Peyer's patch (tissue), 4 donors: ENCODE measurements at regions not wholly inside any gene's neighbourhood (a gene's known extent, or its start where the extent isn't known, plus 50 kb on each side); places are given as distances from the start of the nearest gene placed in this dataset.

Source experiments
- DNase-seq, 3 donors: peaks; one replicate each; pipeline ENCODE4 v3.0.0-alpha.2; 2017 to 2019
- H3K27ac ChIP-seq, 4 donors: fragments of 200-600 bp; sonication (generic); one replicate each; pipeline ENCODE4 v1.5.1; 2016 to 2019
- H3K27me3 ChIP-seq, 2 donors: fragments of 200-600 bp; sonication (generic); one replicate each; pipeline ENCODE4 v1.5.1; 2019
- H3K36me3 ChIP-seq, 3 donors: fragments of 200-600 bp; sonication (generic); one replicate each; pipeline ENCODE4 v1.5.1; 2016 to 2019
- H3K4me1 ChIP-seq, 4 donors: fragments of 200-600 bp; sonication (generic); one replicate each; pipeline ENCODE4 v1.5.1; 2016 to 2019
- H3K4me3 ChIP-seq, 4 donors: fragments of 200-600 bp; sonication (generic); 1 replicate in 3 of 4; 2 replicates in 1 of 4; pipeline ENCODE4 v1.5.1; 2016 to 2019; ENCODE audit warnings: mild to moderate bottlenecking in 1 of 4
- H3K9me3 ChIP-seq, 4 donors: fragments of 200-600 bp; sonication (generic); one replicate each; pipeline ENCODE4 v1.5.1; 2016 to 2019; ENCODE audit warnings: mild to moderate bottlenecking in 1 of 4
- CTCF ChIP-seq, 6 experiments: fragments of 450-650 bp in 4 of 6; fragments of 200-600 bp in 2 of 6; sonication (generic) in 1 of 6; IDR thresholded peaks; one replicate each; pipeline ENCODE4 v1.5.1; 2017 to 2019; ENCODE audit warnings: antibody characterized with exemption in 6 of 6, mild to moderate bottlenecking in 3 of 6, moderate library complexity in 1 of 6
- POLR2A ChIP-seq, 2 donors: fragments of 450-650 bp; IDR thresholded peaks; one replicate each; pipeline ENCODE4 v1.5.1; 2017; ENCODE audit warnings: antibody characterized with exemption in 2 of 2, mild to moderate bottlenecking in 2 of 2, moderate library complexity in 2 of 2

- H3K36me3 ChIP-seq: no peaks in the 10 kb centered on the region
- no peaks in the 10 kb centered on the region for H3K4me1 ChIP-seq
- no peak overlapping the region for H3K27ac ChIP-seq
- H3K9me3 ChIP-seq: no peaks in the 10 kb centered on the region
- TF ChIP-seq CTCF (IDR thresholded peaks at IDR 0.05): no peak
- no peak for TF ChIP-seq POLR2A (IDR thresholded peaks at IDR 0.05)
- DNase-seq: no peak
- H3K4me3 ChIP-seq: no peak overlapping the region
- no peaks in the 10 kb centered on the region for H3K27me3 ChIP-seq
Observed at GRCh38 chr4:178192611-178193010, 750.4 kb upstream of the AGA start.

DNA sequence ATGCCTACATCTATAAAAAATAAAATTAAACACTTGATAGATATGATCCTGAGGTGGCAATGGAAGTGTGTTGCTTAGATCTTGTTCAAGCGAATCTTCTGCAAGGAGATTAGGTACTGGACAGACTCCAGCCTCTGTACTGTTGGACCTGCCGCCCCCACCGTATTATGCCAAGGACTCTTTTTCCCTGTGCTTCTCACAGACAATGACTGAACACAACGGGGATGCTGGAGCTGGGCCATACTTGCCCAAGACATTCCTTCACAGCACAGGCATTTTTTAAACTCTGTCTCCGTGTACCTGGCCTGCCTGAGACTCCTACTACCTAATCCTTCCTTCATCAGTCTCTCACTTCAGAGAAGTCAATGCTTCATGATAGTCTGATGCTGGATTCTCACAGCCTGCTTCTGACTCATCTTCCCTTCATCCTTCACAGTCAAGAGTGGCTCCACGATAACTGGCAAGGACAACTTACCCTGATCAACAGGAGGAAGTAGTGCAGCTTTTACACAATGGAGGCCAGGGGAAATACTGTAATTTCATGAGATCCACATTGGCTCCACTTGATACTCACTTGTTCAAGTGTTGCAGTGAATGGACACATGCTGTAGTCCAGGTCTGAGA lies 754.6 kb upstream of the AGA start:
- Histone ChIP-seq H3K4me1 (no peaks in the 10 kb centered on the region), H3K36me3 (no peaks in the 10 kb centered on the region), H3K27me3 (no peaks in the 10 kb centered on the region), H3K27ac (no peak overlapping the region), H3K4me3 (no peak overlapping the region), H3K9me3 (no peaks in the 10 kb centered on the region)
- DNase-seq: no peak
- TF ChIP-seq POLR2A (IDR thresholded peaks at IDR 0.05) (no peak), CTCF (IDR thresholded peaks at IDR 0.05) (no peak)

DNA sequence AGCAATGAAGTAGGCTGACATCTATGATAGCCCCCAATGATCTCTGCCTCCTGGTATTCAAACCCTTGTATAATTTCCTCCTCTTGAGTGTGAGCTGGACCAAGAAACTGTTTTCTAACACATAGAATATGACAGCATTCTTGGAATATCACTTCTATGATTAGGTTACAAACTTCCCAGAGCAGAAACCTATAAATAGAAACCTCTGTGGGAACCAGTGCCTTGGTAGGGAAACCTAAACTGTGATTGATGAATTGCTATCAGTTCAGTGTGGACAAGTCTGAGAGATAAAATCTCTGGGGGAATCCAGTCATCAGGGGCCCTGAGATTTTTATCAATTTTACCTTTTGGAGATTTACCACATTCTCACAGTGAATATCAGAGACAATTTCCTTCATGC lies 756.5 kb upstream of the AGA start:
- Histone ChIP-seq H3K27me3 (no peaks in the 10 kb centered on the region), H3K36me3 (no peaks in the 10 kb centered on the region), H3K4me3 (no peak overlapping the region), H3K4me1 (no peaks in the 10 kb centered on the region), H3K9me3 (no peaks in the 10 kb centered on the region), H3K27ac (no peak overlapping the region)
- DNase-seq: no peak
- TF ChIP-seq CTCF (IDR thresholded peaks at IDR 0.05) (no peak), POLR2A (IDR thresholded peaks at IDR 0.05) (no peak)

DNA sequence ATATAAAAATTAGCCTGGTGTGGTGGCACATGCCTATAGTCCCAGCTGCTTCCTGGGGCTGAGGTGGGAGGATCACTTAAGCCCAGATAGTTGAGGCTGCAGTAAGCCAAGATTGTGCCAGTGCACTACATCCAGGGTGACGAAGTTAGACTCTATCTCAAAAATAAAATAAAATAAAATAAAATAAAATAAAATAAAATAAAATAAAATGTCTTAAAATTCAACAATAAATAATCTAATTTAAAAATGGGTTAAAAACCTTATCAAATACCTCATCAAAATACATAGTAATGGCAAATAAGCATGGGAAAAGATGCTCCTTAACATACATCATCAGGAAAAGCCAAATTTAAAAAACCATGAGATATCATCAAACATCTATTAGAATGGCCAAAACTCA lies 760.2 kb upstream of the AGA start:
- DNase-seq: no peak
- H3K27ac ChIP-seq: no peak overlapping the region
- no peak overlapping the region for H3K4me3 ChIP-seq
- no peaks in the 10 kb centered on the region for H3K27me3 ChIP-seq
- H3K36me3 ChIP-seq: no peaks in the 10 kb centered on the region
- TF ChIP-seq POLR2A (IDR thresholded peaks at IDR 0.05) (no peak), CTCF (IDR thresholded peaks at IDR 0.05) (no peak)
- H3K9me3 ChIP-seq: no peaks in the 10 kb centered on the region
- H3K4me1 ChIP-seq: no peaks in the 10 kb centered on the region

GRCh38 chr4:178205826-178206225 lies 763.6 kb upstream of the AGA start:
- no peaks in the 10 kb centered on the region for H3K4me1 ChIP-seq
- TF ChIP-seq POLR2A (IDR thresholded peaks at IDR 0.05) (no peak), CTCF (IDR thresholded peaks at IDR 0.05) (no peak)
- H3K9me3 ChIP-seq: no peaks in the 10 kb centered on the region
- H3K4me3 ChIP-seq: no peak overlapping the region
- no peak for DNase-seq
- no peaks in the 10 kb centered on the region for H3K36me3 ChIP-seq
- no peak overlapping the region for H3K27ac ChIP-seq
- H3K27me3 ChIP-seq: no peaks in the 10 kb centered on the region

GRCh38 chr4:178215309-178215708 lies 773.1 kb upstream of the AGA start:
- no peaks in the 10 kb centered on the region for H3K9me3 ChIP-seq
- TF ChIP-seq CTCF (IDR thresholded peaks at IDR 0.05) (no peak), POLR2A (IDR thresholded peaks at IDR 0.05) (no peak)
- H3K4me3 ChIP-seq: no peak overlapping the region
- DNase-seq: no peak
- no peaks in the 10 kb centered on the region for H3K27me3 ChIP-seq
- H3K27ac ChIP-seq: no peak overlapping the region
- no peaks in the 10 kb centered on the region for H3K36me3 ChIP-seq
- no peaks in the 10 kb centered on the region for H3K4me1 ChIP-seq
